OCI-LY3 (cell line): ENCODE measurements at regions not wholly inside any gene's neighbourhood (a gene's known extent, or its start where the extent isn't known, plus 50 kb on each side); places are given as distances from the start of the nearest gene placed in this dataset.

ENCODE experiments used
- H2AFZ ChIP-seq: fragments of 200-600, 300-600 bp; shearing (Covaris generic); 2 replicates; pipeline ENCODE4 v1.6.0; 2014; ENCODE audit warnings: antibody characterized with exemption, low read depth, low read length
- H3K27ac ChIP-seq: fragments of 200-600, 300-600 bp; sonication (generic); 2 replicates; pipeline ENCODE4 v1.5.1; 2014; ENCODE audit warnings: mild to moderate bottlenecking, low read length, moderate library complexity, mixed read lengths
- H3K27me3 ChIP-seq: fragments of 200-600, 300-600 bp; sonication (generic); 2 replicates; pipeline ENCODE4 v1.6.1; 2014; ENCODE audit warnings: low read depth, low read length, mixed read lengths
- H3K36me3 ChIP-seq: fragments of 200-600, 300-600 bp; sonication (generic); replicated peaks from 2 replicates; pipeline ENCODE3; 2014; ENCODE audit warnings: low read depth, low read length, mixed read lengths
- H3K4me1 ChIP-seq: fragments of 300-600, 200-600 bp; sonication (generic); 2 replicates; pipeline ENCODE4 v1.6.1; 2014; ENCODE audit warnings: low read length, mixed read lengths
- H3K4me2 ChIP-seq: fragments of 200-600, 300-600 bp; sonication (generic); 2 replicates; pipeline ENCODE4 v1.6.1; 2014; ENCODE audit warnings: low read length, mixed read lengths
- H3K4me3 ChIP-seq: fragments of 300-600, 200-600 bp; sonication (generic); 2 replicates; pipeline ENCODE4 v1.5.1; 2014; ENCODE audit warnings: antibody characterized with exemption, mild to moderate bottlenecking, low read length, moderate library complexity
- H3K79me2 ChIP-seq: fragments of 300-600, 200-600 bp; shearing (Covaris generic); 2 replicates; pipeline ENCODE4 v1.6.1; 2014; ENCODE audit warnings: mild to moderate bottlenecking, low read length, mixed read lengths
- H3K9ac ChIP-seq: fragments of 300-600, 200-600 bp; shearing (Covaris generic); 2 replicates; pipeline ENCODE4 v1.6.0; 2014; ENCODE audit warnings: mild to moderate bottlenecking, low read length, moderate library complexity
- H3K9me3 ChIP-seq: fragments of 200-600, 300-600 bp; shearing (Covaris generic); 2 replicates; pipeline ENCODE4 v1.6.1; 2014; ENCODE audit warnings: low read length, mixed read lengths; ENCODE audit not compliant: insufficient read depth
- H4K20me1 ChIP-seq: fragments of 200-600, 300-600 bp; sonication (generic); 2 replicates; pipeline ENCODE4 v1.6.1; 2016; ENCODE audit warnings: low read length, mixed read lengths; ENCODE audit not compliant: insufficient read depth
- CTCF ChIP-seq: fragments of 200-600, 300-600 bp; sonication (generic); IDR thresholded peaks from 2 replicates; pipeline ENCODE4 v1.5.1; 2014; ENCODE audit warnings: antibody characterized with exemption, low read length, low read depth
- EZH2phosphoT487 ChIP-seq: fragments of 200-600 bp; shearing (Covaris generic); IDR thresholded peaks from 2 replicates; pipeline ENCODE4 v1.6.1; 2018; ENCODE audit warnings: antibody characterized with exemption, mixed run types, low read depth

GRCh38 chr2:6482256-6482655, 383.5 kb downstream of the CMPK2 start:
- Histone ChIP-seq H3K4me2 (no peak overlapping the region), H3K9me3 (no peaks in the 10 kb centered on the region), H3K4me1 (no peaks in the 10 kb centered on the region), H3K79me2 (no peaks in the 10 kb centered on the region), H3K9ac (no peak overlapping the region), H3K36me3 (no peaks in the 10 kb centered on the region), H2AFZ (no peak overlapping the region), H3K4me3 (no peak overlapping the region), H3K27ac (no peak overlapping the region), H3K27me3 (no peaks in the 10 kb centered on the region), H4K20me1 (no peaks in the 10 kb centered on the region)
- TF ChIP-seq CTCF = no peak
- TF ChIP-seq EZH2phosphoT487 = no peak

DNA sequence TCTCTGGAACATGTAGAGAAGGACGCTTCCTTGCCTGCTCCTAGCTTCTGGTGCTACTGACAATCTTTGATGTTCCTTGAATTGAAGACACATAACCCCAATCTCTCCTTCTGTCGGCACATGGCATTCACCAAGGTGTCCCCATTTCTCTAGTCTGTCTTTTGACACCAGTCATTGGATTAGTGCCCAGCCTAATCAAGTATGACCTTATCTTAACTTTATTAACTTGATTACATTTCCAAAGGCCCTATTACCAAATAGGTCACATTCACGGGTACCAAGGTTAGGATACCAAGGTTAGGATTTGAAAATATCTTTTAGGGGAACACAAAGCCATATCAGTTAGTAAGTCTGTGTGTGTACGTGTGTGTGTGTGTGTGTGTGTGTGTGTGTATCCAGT, 377.9 kb downstream of the CMPK2 start:
- TF ChIP-seq EZH2phosphoT487 = no peak
- TF ChIP-seq CTCF = no peak
- Histone ChIP-seq H3K27ac (no peak overlapping the region), H3K9ac (no peak overlapping the region)

DNA sequence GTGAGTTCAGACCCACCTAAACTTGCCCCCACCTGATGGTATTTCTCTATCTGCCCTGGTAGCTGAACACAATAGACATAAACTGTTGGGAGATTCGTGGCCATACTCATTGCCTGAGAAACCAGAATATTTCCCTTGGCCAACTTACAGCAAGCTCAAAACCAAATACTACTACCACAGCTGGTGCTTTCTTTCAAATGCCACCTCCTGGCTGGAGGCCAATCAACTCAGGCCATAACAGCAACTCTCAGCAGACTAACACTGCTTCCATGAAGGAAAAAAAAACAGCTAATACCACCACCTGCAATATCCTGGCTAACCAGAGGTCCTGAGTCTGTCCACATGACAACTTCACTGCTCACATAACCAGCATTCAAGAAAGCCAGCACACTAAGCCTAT, 373.1 kb downstream of the CMPK2 start:
- H3K4me2 ChIP-seq = no peak overlapping the region
- TF ChIP-seq EZH2phosphoT487 = no peak
- TF ChIP-seq CTCF = no peak
- no peak overlapping the region for H3K27ac ChIP-seq
- no peaks in the 10 kb centered on the region for H3K9me3 ChIP-seq
- H3K4me3 ChIP-seq = no peak overlapping the region
- H2AFZ ChIP-seq = no peak overlapping the region
- H3K4me1 ChIP-seq = peaks cover 3% of the 10 kb centered on the region
- no peak overlapping the region for H3K9ac ChIP-seq
- no peaks in the 10 kb centered on the region for H3K79me2 ChIP-seq
- no peaks in the 10 kb centered on the region for H3K36me3 ChIP-seq
- H3K27me3 ChIP-seq = no peaks in the 10 kb centered on the region
- no peaks in the 10 kb centered on the region for H4K20me1 ChIP-seq

More for the DNA sequence above, 377.9 kb downstream of the CMPK2 start:
- Histone ChIP-seq H2AFZ (no peak overlapping the region), H3K4me2 (no peak overlapping the region), H3K9me3 (no peaks in the 10 kb centered on the region), H3K79me2 (no peaks in the 10 kb centered on the region), H3K36me3 (no peaks in the 10 kb centered on the region), H3K4me1 (no peaks in the 10 kb centered on the region), H3K4me3 (no peak overlapping the region), H4K20me1 (no peaks in the 10 kb centered on the region), H3K27me3 (no peaks in the 10 kb centered on the region)

- Histone ChIP-seq H3K27ac (no peak overlapping the region), H3K9me3 (no peaks in the 10 kb centered on the region), H3K4me2 (no peak overlapping the region), H3K4me1 (peaks cover 5% of the 10 kb centered on the region), H3K4me3 (no peak overlapping the region), H3K9ac (no peak overlapping the region), H2AFZ (no peak overlapping the region), H3K27me3 (no peaks in the 10 kb centered on the region), H3K36me3 (no peaks in the 10 kb centered on the region), H4K20me1 (no peaks in the 10 kb centered on the region), H3K79me2 (no peaks in the 10 kb centered on the region)
- TF ChIP-seq EZH2phosphoT487 = no peak
- TF ChIP-seq CTCF = no peak
These were observed 372.4 kb downstream of the CMPK2 start for GRCh38 chr2:6493266-6493665.
